Progenitor cell of endocrine pancreas (in vitro differentiated cells): ENCODE measurements at regions not wholly inside any gene's neighbourhood (a gene's known extent, or its start where the extent isn't known, plus 50 kb on each side); places are given as distances from the start of the nearest gene placed in this dataset.

Experiments used
- DNase-seq: peaks from one replicate; pipeline ENCODE4 v3.0.0; 2021; ENCODE audit warnings: low spot score; ENCODE audit not compliant: unreplicated experiment
- H3K27ac Mint-ChIP-seq: 2 replicates; pipeline ENCODE4 v1.8.0; 2021; ENCODE audit warnings: mild to moderate bottlenecking, moderate library complexity, mixed read lengths
- H3K27me3 Mint-ChIP-seq: 2 replicates; pipeline ENCODE4 v1.8.0; 2021; ENCODE audit warnings: mixed read lengths
- H3K36me3 Mint-ChIP-seq: 2 replicates; pipeline ENCODE4 v1.8.0; 2022; ENCODE audit warnings: mixed read lengths; ENCODE audit not compliant: insufficient read depth
- H3K4me1 Mint-ChIP-seq: 2 replicates; pipeline ENCODE4 v1.8.0; 2021; ENCODE audit warnings: low read depth, mixed read lengths
- H3K4me3 Mint-ChIP-seq: 2 replicates; pipeline ENCODE4 v1.8.0; 2021; ENCODE audit warnings: low read depth, mild to moderate bottlenecking, moderate library complexity, mixed read lengths
- H3K9me3 Mint-ChIP-seq: 2 replicates; pipeline ENCODE4 v1.8.0; 2021; ENCODE audit warnings: low read depth, mixed read lengths
- TF ChIP-seq, protein P1 (sequence below): fragments of 200-600 bp; sonication (generic); IDR thresholded peaks from one replicate; pipeline ENCODE4 v1.5.0; 2021; ENCODE audit warnings: antibody characterized with exemption, mild to moderate bottlenecking; ENCODE audit not compliant: unreplicated experiment

DNA sequence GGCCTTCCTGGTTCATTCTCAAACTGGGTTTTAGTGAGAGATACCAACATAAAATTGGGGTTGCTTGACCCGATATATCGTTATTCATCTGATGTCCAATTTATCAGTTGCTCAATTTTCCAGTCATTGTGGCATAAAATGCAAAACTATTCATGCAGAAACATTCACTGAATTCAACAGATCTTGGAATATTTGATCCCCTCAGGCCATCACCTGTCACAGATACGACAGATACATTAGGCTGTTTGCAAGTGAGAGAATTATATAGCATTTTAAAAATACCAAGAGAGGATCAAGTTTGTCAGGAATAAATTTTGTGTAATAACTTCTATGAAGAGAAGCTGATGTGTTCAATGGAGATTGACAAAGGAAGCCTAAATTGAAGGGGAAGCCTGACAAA, 67.1 kb downstream of the MAP10 start:
- Mint-ChIP-seq H3K4me3 (no peak overlapping the region), H3K4me1 (no peaks in the 10 kb centered on the region), H3K27ac (no peak overlapping the region), H3K27me3 (no peaks in the 10 kb centered on the region), H3K36me3 (no peaks in the 10 kb centered on the region), H3K9me3 (no peaks in the 10 kb centered on the region)
- no peak for DNase-seq
- TF ChIP-seq, protein P1, sequence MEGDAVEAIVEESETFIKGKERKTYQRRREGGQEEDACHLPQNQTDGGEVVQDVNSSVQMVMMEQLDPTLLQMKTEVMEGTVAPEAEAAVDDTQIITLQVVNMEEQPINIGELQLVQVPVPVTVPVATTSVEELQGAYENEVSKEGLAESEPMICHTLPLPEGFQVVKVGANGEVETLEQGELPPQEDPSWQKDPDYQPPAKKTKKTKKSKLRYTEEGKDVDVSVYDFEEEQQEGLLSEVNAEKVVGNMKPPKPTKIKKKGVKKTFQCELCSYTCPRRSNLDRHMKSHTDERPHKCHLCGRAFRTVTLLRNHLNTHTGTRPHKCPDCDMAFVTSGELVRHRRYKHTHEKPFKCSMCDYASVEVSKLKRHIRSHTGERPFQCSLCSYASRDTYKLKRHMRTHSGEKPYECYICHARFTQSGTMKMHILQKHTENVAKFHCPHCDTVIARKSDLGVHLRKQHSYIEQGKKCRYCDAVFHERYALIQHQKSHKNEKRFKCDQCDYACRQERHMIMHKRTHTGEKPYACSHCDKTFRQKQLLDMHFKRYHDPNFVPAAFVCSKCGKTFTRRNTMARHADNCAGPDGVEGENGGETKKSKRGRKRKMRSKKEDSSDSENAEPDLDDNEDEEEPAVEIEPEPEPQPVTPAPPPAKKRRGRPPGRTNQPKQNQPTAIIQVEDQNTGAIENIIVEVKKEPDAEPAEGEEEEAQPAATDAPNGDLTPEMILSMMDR = no peak

DNA sequence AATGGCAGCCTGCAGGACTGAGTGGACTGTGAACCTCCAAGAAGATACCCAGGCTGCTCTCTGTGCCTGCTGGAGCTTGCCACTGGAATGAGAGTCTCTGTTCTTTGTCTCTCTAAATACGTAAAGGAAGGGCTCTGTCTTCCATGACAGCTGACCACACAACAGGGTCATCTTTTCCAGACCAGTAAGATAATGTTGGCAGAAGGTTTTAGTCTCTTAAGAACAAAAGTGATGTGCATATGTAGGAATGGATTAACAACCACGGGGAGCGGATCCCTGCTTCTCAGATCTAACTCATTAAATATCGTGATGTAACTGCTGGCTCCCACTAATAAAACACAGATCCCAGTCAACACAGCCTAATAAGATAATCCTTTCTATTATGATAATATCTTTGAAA, 67.5 kb downstream of the MAP10 start:
- Mint-ChIP-seq H3K4me1 (no peaks in the 10 kb centered on the region), H3K27me3 (no peaks in the 10 kb centered on the region), H3K9me3 (no peaks in the 10 kb centered on the region), H3K36me3 (no peaks in the 10 kb centered on the region), H3K4me3 (no peak overlapping the region), H3K27ac (no peak overlapping the region)
- no peak for DNase-seq
- TF ChIP-seq, protein P1 = no peak

DNA sequence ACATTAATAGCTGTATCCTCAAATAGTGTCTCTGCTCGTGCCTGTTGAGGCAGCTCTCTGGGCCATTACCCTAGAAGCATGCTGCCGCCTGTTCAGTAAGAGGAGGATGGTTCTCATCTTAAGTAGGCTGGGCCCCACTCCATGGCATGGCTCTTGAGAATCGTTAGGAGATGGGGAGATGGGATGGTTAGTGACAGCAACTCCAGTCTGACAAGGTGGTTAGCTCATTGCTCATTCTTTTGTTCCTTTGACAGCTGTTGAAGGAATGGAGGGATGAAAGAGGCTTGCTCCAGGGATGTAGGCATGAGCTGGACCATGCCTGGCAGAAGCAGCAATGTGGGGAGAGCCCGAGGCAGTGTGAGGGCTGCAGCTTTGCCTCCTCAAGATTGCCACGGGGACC, 68.2 kb downstream of the MAP10 start:
- H3K27ac Mint-ChIP-seq = no peak overlapping the region
- no peak overlapping the region for H3K4me3 Mint-ChIP-seq
- TF ChIP-seq, protein P1 = no peak
- H3K36me3 Mint-ChIP-seq = no peaks in the 10 kb centered on the region
- no peak for DNase-seq
- H3K9me3 Mint-ChIP-seq = no peaks in the 10 kb centered on the region
- H3K27me3 Mint-ChIP-seq = peaks cover 3% of the 10 kb centered on the region
- no peaks in the 10 kb centered on the region for H3K4me1 Mint-ChIP-seq

DNA sequence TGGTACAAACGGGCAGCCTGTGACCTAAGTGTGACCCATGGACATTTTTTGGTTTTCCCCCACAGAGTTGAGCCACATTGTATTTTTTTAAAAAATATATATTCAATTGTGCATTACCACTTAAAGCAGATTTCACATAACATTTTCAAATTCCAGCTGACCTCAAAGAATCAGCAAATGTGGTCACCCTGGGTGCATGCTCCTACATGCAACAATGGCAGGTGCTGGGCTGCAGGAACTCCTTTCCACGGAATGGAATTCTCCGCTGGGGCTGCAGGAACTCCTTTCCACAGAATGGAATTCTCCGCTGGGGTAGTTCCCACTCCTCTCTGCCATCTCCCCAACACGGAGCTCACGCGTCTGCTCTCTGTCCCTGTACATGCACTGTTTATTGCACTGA, 68.7 kb downstream of the MAP10 start:
- Mint-ChIP-seq H3K27me3 (peaks cover 3% of the 10 kb centered on the region), H3K27ac (no peak overlapping the region), H3K4me1 (no peaks in the 10 kb centered on the region), H3K9me3 (no peaks in the 10 kb centered on the region), H3K36me3 (no peaks in the 10 kb centered on the region), H3K4me3 (no peak overlapping the region)
- DNase-seq = no peak
- TF ChIP-seq, protein P1 = no peak

DNA sequence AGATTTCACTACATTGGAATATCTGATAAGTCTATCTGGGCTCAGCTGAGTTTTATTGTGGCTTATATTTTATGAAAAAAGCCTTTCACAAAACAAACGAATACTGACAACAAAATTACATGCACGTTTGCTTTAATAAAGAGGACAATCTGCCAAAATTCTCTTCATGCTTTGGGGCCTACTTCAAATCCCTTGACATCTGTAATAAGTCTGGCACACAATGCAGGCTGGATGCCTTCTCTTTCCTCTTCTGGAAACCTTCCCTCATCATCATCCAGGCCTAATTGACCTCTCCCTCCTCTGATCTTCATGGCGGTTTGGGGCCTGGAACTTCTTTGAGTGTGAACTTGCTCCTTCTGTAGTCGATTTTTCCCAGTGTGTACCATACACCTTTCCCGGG, 70.3 kb downstream of the MAP10 start:
- DNase-seq = no peak
- H3K9me3 Mint-ChIP-seq = no peaks in the 10 kb centered on the region

More for the DNA sequence above, 70.3 kb downstream of the MAP10 start:
- TF ChIP-seq, protein P1 = no peak
- Mint-ChIP-seq H3K4me1 (no peaks in the 10 kb centered on the region), H3K27ac (no peak overlapping the region), H3K4me3 (no peak overlapping the region), H3K36me3 (no peaks in the 10 kb centered on the region), H3K27me3 (peaks cover 3% of the 10 kb centered on the region)
